ENCODE measurements at regions not wholly inside any gene's neighbourhood (a gene's known extent, or its start where the extent isn't known, plus 50 kb on each side); places are given as distances from the start of the nearest gene placed in this dataset.

GRCh38 chr7:12766416-12766815 lies 79.0 kb downstream of the ARL4A start:
- H3K4me1 ChIP-seq (ENCODE audit: control insufficient read depth, low read length), result no peaks in the 10 kb centered on the region
- no peaks in the 10 kb centered on the region for H3K9me3 ChIP-seq (ENCODE audit: control insufficient read depth, insufficient read depth, low read length)
- no peak overlapping the region for H3K4me2 ChIP-seq (ENCODE audit: low read length)
- TF ChIP-seq EZH2phosphoT487 (IDR thresholded peaks at IDR 0.05; ENCODE audit: borderline replicate concordance, low read length), result no peak
- H3F3A ChIP-seq (ENCODE audit: control insufficient read depth, insufficient read depth), result no peaks in the 10 kb centered on the region
- no peaks in the 10 kb centered on the region for H3K9me2 ChIP-seq (replicated peaks; ENCODE audit: control insufficient read depth, low read length)
- H3K36me3 ChIP-seq (ENCODE audit: control insufficient read depth, low read length), result no peaks in the 10 kb centered on the region
- no peaks in the 10 kb centered on the region for H3K27me3 ChIP-seq (ENCODE audit: control insufficient read depth, low read length)
- H3K27ac ChIP-seq (ENCODE audit: low read depth, low read length), result no peak overlapping the region
- H3K79me2 ChIP-seq (ENCODE audit: control insufficient read depth, low read length), result no peaks in the 10 kb centered on the region
- no peak overlapping the region for H3K4me3 ChIP-seq (ENCODE audit: low read length)
- no peaks in the 10 kb centered on the region for H4K20me1 ChIP-seq (ENCODE audit: control insufficient read depth, insufficient read depth, low read depth, low read length)

GRCh38 chr7:12768948-12769347 lies 81.5 kb downstream of the ARL4A start:
- Histone ChIP-seq H3K36me3 (ENCODE audit: control insufficient read depth, low read length) (no peaks in the 10 kb centered on the region), H3K9me2 (replicated peaks; ENCODE audit: control insufficient read depth, low read length) (no peaks in the 10 kb centered on the region), H3K27ac (ENCODE audit: low read depth, low read length) (no peak overlapping the region), H3K79me2 (ENCODE audit: control insufficient read depth, low read length) (no peaks in the 10 kb centered on the region), H4K20me1 (ENCODE audit: control insufficient read depth, insufficient read depth, low read depth, low read length) (no peaks in the 10 kb centered on the region), H3K4me1 (ENCODE audit: control insufficient read depth, low read length) (no peaks in the 10 kb centered on the region), H3K4me2 (ENCODE audit: low read length) (no peak overlapping the region), H3K9me3 (ENCODE audit: control insufficient read depth, insufficient read depth, low read length) (peaks cover 3% of the 10 kb centered on the region; the same call in 1 of the 2 replicates), H3K27me3 (ENCODE audit: control insufficient read depth, low read length) (no peaks in the 10 kb centered on the region), H3F3A (ENCODE audit: control insufficient read depth, insufficient read depth) (no peaks in the 10 kb centered on the region), H3K4me3 (ENCODE audit: low read length) (no peak overlapping the region)
- TF ChIP-seq EZH2phosphoT487 (IDR thresholded peaks at IDR 0.05; ENCODE audit: borderline replicate concordance, low read length), result no peak
- no peak for TF ChIP-seq CTCF (IDR thresholded peaks at IDR 0.05; ENCODE audit: low read depth, low read length, poor library complexity, severe bottlenecking)

GRCh38 chr7:12769444-12769843 lies 82.0 kb downstream of the ARL4A start:
- H3K36me3 ChIP-seq (ENCODE audit: control insufficient read depth, low read length), result no peaks in the 10 kb centered on the region
- H3F3A ChIP-seq (ENCODE audit: control insufficient read depth, insufficient read depth), result no peaks in the 10 kb centered on the region
- H3K79me2 ChIP-seq (ENCODE audit: control insufficient read depth, low read length), result no peaks in the 10 kb centered on the region
- H3K4me1 ChIP-seq (ENCODE audit: control insufficient read depth, low read length), result no peaks in the 10 kb centered on the region
- H3K27me3 ChIP-seq (ENCODE audit: control insufficient read depth, low read length), result no peaks in the 10 kb centered on the region
- H3K4me3 ChIP-seq (ENCODE audit: low read length), result no peak overlapping the region
- H3K27ac ChIP-seq (ENCODE audit: low read depth, low read length), result no peak overlapping the region
- no peak overlapping the region for H3K4me2 ChIP-seq (ENCODE audit: low read length)
- H3K9me2 ChIP-seq (replicated peaks; ENCODE audit: control insufficient read depth, low read length), result no peaks in the 10 kb centered on the region
- TF ChIP-seq CTCF (IDR thresholded peaks at IDR 0.05; ENCODE audit: low read depth, low read length, poor library complexity, severe bottlenecking) (no peak), EZH2phosphoT487 (IDR thresholded peaks at IDR 0.05; ENCODE audit: borderline replicate concordance, low read length) (no peak)
- no peaks in the 10 kb centered on the region for H4K20me1 ChIP-seq (ENCODE audit: control insufficient read depth, insufficient read depth, low read depth, low read length)
- peaks cover 3% of the 10 kb centered on the region; the same call in 1 of the 2 replicates for H3K9me3 ChIP-seq (ENCODE audit: control insufficient read depth, insufficient read depth, low read length)

GRCh38 chr7:12770227-12770975 lies 83.0 kb downstream of the ARL4A start:
- Histone ChIP-seq H3K27ac (ENCODE audit: low read depth, low read length) (no peak overlapping the region), H3K9me2 (replicated peaks; ENCODE audit: control insufficient read depth, low read length) (no peaks in the 10 kb centered on the region), H3K79me2 (ENCODE audit: control insufficient read depth, low read length) (no peaks in the 10 kb centered on the region), H3K4me3 (ENCODE audit: low read length) (no peak overlapping the region), H3K4me1 (ENCODE audit: control insufficient read depth, low read length) (no peaks in the 10 kb centered on the region), H3K27me3 (ENCODE audit: control insufficient read depth, low read length) (no peaks in the 10 kb centered on the region), H3K4me2 (ENCODE audit: low read length) (no peak overlapping the region), H3K9me3 (ENCODE audit: control insufficient read depth, insufficient read depth, low read length) (peaks cover 3% of the 10 kb centered on the region; the same call in 1 of the 2 replicates), H3K36me3 (ENCODE audit: control insufficient read depth, low read length) (no peaks in the 10 kb centered on the region), H4K20me1 (ENCODE audit: control insufficient read depth, insufficient read depth, low read depth, low read length) (no peaks in the 10 kb centered on the region), H3F3A (ENCODE audit: control insufficient read depth, insufficient read depth) (no peaks in the 10 kb centered on the region)
- no peak for TF ChIP-seq EZH2phosphoT487 (IDR thresholded peaks at IDR 0.05; ENCODE audit: borderline replicate concordance, low read length)
- no peak for TF ChIP-seq CTCF (IDR thresholded peaks at IDR 0.05; ENCODE audit: low read depth, low read length, poor library complexity, severe bottlenecking)

Measured in DOHH2 (cell line).